A673 (cell line): ENCODE measurements at regions not wholly inside any gene's neighbourhood (a gene's known extent, or its start where the extent isn't known, plus 50 kb on each side); places are given as distances from the start of the nearest gene placed in this dataset.

ENCODE experiments used
- BruUV-seq: library from RNA; stranded (reverse); fragments of 400-500 nt; replicated peaks from 2 replicates; lab custom pipeline; 2021; lab: Mats Ljungman, UMichigan
- CTCF ChIA-PET: fragments of 300-600 bp; sonication (Branson Sonifier 250); formaldehyde crosslinking; loops from one replicate; lab custom pipeline; 2022; ENCODE audit warnings: antibody characterized with exemption; lab: Charles Lee
- POLR2A ChIA-PET: fragments of 300-600 bp; sonication (Branson Sonifier 250); formaldehyde crosslinking; loops from one replicate; lab custom pipeline; 2022; ENCODE audit warnings: antibody characterized with exemption; ENCODE audit not compliant: low non-redundant PET; lab: Charles Lee
- DNase-seq: peaks from one replicate; pipeline ENCODE4 v3.0.0-alpha.2; 2015; ENCODE audit warnings: low spot score
- H3K27ac ChIP-seq: fragments of 200-600 bp; sonication (generic); 2 replicates; pipeline ENCODE4 v1.5.1; 2016; ENCODE audit warnings: mixed run types, low read depth, mild to moderate bottlenecking, mixed read lengths, antibody characterized with exemption, low read length; ENCODE audit not compliant: poor library complexity, severe bottlenecking
- H3K27me3 ChIP-seq: fragments of 200-600 bp; sonication (generic); replicated peaks from 2 replicates; pipeline ENCODE4 v1.6.1; 2017; ENCODE audit warnings: mixed run types, low read depth, mild to moderate bottlenecking, mixed read lengths, antibody characterized with exemption, low read length; ENCODE audit not compliant: insufficient read depth, poor library complexity
- H3K36me3 ChIP-seq: fragments of 200-600 bp; sonication (generic); 2 replicates; pipeline ENCODE4 v1.6.1; 2016; ENCODE audit warnings: mixed run types, mild to moderate bottlenecking, mixed read lengths, antibody characterized with exemption, low read length; ENCODE audit not compliant: insufficient read depth, poor library complexity, severe bottlenecking
- H3K4me1 ChIP-seq: fragments of 200-600 bp; sonication (generic); 2 replicates; pipeline ENCODE4 v1.6.1; 2017; ENCODE audit warnings: mixed run types, mild to moderate bottlenecking, mixed read lengths, antibody characterized with exemption, low read length; ENCODE audit not compliant: insufficient read depth, poor library complexity, severe bottlenecking
- H3K4me3 ChIP-seq: fragments of 200-600 bp; sonication (generic); 2 replicates; pipeline ENCODE4 v1.5.1; 2016; ENCODE audit warnings: low read depth, mixed run types, mild to moderate bottlenecking, mixed read lengths, low read length; ENCODE audit not compliant: poor library complexity, severe bottlenecking
- H3K9me3 ChIP-seq: fragments of 200-600 bp; sonication (generic); 2 replicates; pipeline ENCODE4 v1.6.1; 2016; ENCODE audit warnings: mixed run types, low read depth, mild to moderate bottlenecking, mixed read lengths, antibody characterized with exemption, low read length; ENCODE audit not compliant: poor library complexity, severe bottlenecking
- CTCF ChIP-seq: fragments of 300-800, 200-600 bp; sonication (generic); conservative IDR thresholded peaks from 2 replicates; pipeline ENCODE4 v1.5.1; 2017; ENCODE audit warnings: low read depth, mild to moderate bottlenecking, antibody characterized with exemption, low read length, moderate library complexity, mixed read lengths
- EZH2 ChIP-seq: fragments of 200-600 bp; sonication (generic); IDR thresholded peaks from 2 replicates; pipeline ENCODE4 v1.6.1; 2017; ENCODE audit warnings: borderline replicate concordance, low read depth, mild to moderate bottlenecking, mixed read lengths, antibody characterized with exemption, low read length; ENCODE audit not compliant: poor library complexity, severe bottlenecking
- intact Hi-C: fragments of 100-400 bp; cut with micrococcal nuclease; formaldehyde crosslinking; loops from one replicate; pipeline ENCODE4 v1.10.0; 2022; ENCODE audit not compliant: unreplicated experiment

- POLR2A ChIA-PET, result no interaction called here
- Histone ChIP-seq H3K27ac (peak overlapping the region; percentile 63), H3K9me3 (no peaks in the 10 kb centered on the region), H3K27me3 (no peaks in the 10 kb centered on the region), H3K4me3 (peak overlapping the region; percentile 8), H3K36me3 (no peaks in the 10 kb centered on the region), H3K4me1 (peaks cover 53% of the 10 kb centered on the region)
- BruUV-seq, result no TSS peak
- no peak for TF ChIP-seq CTCF
- TF ChIP-seq EZH2, result no peak
- CTCF ChIA-PET, result no interaction called here
- intact Hi-C loops, result no loop called here
- DNase-seq, result peak; percentile 70
These were observed 1200.5 kb downstream of the SORCS1 start for GRCh38 chr10:105964009-105964408.

DNA sequence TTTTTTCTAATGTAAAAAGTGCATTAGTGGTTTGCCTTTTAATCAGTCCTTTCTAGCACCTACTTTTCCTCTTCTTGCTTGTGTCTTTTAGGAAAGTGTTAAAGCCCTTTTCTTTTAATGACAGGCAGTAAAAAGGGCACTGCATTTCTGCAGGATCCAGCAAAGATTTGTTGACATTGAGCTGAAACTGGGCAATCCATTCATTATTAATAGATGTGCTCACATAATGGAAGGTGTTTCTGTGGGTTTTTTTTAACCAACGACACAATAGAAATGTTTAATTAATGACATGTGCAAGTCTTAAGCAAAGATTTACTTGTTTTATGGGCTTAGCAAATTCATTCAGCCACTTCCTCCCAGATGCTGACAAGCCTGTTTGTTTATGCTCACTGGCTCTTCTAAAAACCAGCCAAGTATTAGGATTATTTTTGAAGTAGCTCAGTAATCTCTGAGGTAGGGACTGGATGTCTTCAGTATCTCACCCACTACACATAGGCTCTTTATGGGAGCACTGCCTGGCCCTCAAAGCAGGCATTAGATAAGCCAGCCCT, 1201.1 kb downstream of the SORCS1 start:
- Histone ChIP-seq H3K4me3 (no peak overlapping the region), H3K36me3 (no peaks in the 10 kb centered on the region), H3K4me1 (peaks cover 49% of the 10 kb centered on the region), H3K9me3 (no peaks in the 10 kb centered on the region), H3K27ac (peak overlapping the region; percentile 63), H3K27me3 (no peaks in the 10 kb centered on the region)
- no peak for TF ChIP-seq CTCF
- no peak for TF ChIP-seq EZH2
- intact Hi-C loops, result no loop called here
- peak; percentile 73 for DNase-seq
- BruUV-seq, result no TSS peak
- ChIA-PET POLR2A (no interaction called here), CTCF (no interaction called here)

GRCh38 chr10:105956550-105956949, 1208.0 kb downstream of the SORCS1 start:
- DNase-seq, result no peak
- Histone ChIP-seq H3K9me3 (no peaks in the 10 kb centered on the region), H3K36me3 (no peaks in the 10 kb centered on the region), H3K4me3 (no peak overlapping the region), H3K27ac (no peak overlapping the region), H3K4me1 (peaks cover 20% of the 10 kb centered on the region), H3K27me3 (no peaks in the 10 kb centered on the region)
- intact Hi-C loops, result no loop called here
- TF ChIP-seq EZH2 (no peak), CTCF (no peak)
- BruUV-seq, result no TSS peak
- POLR2A ChIA-PET, result interaction anchor here (0.5 kb wide), 1 partner anchor 1618 kb away, joined by 6 read pairs; the partner anchor contains the start of gene ITPRIP
- CTCF ChIA-PET, result no interaction called here
